Suprapubic skin (tissue), 3 donors: ENCODE measurements at regions not wholly inside any gene's neighbourhood (a gene's known extent, or its start where the extent isn't known, plus 50 kb on each side); places are given as distances from the start of the nearest gene placed in this dataset.

ENCODE experiments used
- EP300 ChIP-seq: sonication (generic); formaldehyde crosslinking; IDR thresholded peaks from one replicate; pipeline ENCODE4 v1.6.1; 2017; ENCODE audit warnings: antibody characterized with exemption
- TF ChIP-seq, protein P1 (sequence below), 2 donors: fragments of 200-600 bp in 1 of 2; fragments of 450-650 bp in 1 of 2; sonication (generic) in 1 of 2; IDR thresholded peaks; one replicate each; pipeline ENCODE4 v1.5.1; 2016 to 2019; ENCODE audit warnings: antibody characterized with exemption in 2 of 2, mild to moderate bottlenecking in 1 of 2, moderate library complexity in 1 of 2

DNA sequence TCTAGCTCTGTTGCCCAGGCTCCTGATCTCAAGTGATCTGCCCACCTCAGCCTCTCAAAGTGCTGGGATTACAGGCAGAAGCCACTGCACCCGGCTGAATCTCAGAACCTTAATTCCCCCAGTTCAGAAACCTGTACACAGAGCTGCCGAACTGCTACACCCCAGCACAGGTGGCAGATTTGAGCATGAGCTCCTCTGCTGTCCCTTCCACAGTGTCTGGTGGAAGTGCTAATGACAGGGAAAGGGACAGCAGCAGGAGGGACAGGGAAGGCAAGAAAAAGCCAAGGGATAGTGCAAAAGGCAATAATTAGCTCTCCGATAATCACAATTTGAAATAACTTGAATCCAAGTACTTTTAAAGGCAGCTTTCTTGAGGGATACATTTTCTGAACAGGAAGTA, 211.4 kb upstream of the ZNF521 start:
- TF ChIP-seq, protein P1, sequence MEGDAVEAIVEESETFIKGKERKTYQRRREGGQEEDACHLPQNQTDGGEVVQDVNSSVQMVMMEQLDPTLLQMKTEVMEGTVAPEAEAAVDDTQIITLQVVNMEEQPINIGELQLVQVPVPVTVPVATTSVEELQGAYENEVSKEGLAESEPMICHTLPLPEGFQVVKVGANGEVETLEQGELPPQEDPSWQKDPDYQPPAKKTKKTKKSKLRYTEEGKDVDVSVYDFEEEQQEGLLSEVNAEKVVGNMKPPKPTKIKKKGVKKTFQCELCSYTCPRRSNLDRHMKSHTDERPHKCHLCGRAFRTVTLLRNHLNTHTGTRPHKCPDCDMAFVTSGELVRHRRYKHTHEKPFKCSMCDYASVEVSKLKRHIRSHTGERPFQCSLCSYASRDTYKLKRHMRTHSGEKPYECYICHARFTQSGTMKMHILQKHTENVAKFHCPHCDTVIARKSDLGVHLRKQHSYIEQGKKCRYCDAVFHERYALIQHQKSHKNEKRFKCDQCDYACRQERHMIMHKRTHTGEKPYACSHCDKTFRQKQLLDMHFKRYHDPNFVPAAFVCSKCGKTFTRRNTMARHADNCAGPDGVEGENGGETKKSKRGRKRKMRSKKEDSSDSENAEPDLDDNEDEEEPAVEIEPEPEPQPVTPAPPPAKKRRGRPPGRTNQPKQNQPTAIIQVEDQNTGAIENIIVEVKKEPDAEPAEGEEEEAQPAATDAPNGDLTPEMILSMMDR (IDR thresholded peaks at IDR 0.05) = no peak
- no peak for TF ChIP-seq EP300
